Caki2 (cell line): ENCODE measurements at regions not wholly inside any gene's neighbourhood (a gene's known extent, or its start where the extent isn't known, plus 50 kb on each side); places are given as distances from the start of the nearest gene placed in this dataset.

Experiments used
- DNase-seq: peaks from one replicate; pipeline ENCODE4 v3.0.0-alpha.2; 2015; ENCODE audit warnings: low read depth
- in situ Hi-C: cut with HindIII; loops from 2 replicates; pipeline ENCODE4 v1.10.0; 2016; ENCODE audit warnings: low sequenced_read_pairs, low pct_unique_long_range_greater_than_20kb, mixed read lengths

- peak; percentile 89 for DNase-seq
- in situ Hi-C loops, result no loop called here
Observed at GRCh38 chr4:144355811-144356757, 215.6 kb upstream of the GYPA start.

DNA sequence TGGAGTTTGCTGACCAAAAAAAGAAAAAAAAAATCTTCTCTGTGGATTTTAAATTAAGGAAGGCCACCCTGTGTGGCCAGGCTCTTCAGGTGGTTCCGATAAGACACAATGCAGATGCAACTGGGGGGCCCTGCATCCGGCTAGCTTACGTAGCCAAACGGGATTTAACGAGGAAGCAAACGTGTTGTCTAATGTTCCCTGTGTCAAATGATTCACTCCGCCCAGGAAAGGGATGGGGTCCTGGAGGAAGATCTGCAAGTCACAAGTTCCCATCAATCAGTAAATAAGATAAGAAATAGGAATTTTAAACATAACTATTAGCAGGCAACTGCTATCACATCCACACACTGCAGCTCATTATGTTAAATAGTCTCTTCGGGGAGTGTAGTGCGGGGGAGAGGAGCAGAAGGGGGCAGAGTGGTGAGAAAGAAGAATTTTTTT is 216.4 kb upstream of the GYPA start:
- in situ Hi-C loops, result no loop called here
- DNase-seq, result no peak

DNA sequence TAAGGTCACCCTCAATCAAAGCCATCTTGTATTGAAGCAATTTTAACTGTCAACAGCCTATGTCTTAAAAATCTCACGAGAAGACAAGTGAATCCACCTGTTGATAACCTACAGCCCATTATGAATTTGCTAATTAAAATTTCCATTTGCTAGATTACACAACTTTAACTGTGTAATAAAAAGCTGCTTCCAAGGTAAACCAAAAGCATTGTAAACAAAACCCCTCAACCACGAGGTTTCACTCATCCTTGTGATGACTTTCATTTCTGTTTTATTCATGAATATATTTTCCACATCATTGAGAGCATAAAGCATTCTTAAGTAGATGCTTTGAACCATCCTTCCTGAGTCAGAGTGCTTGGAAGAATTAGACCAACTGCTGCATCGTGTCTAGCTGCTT is 217.5 kb upstream of the GYPA start:
- DNase-seq, result peak; percentile 32
- in situ Hi-C loops, result no loop called here

GRCh38 chr4:144360146-144360793 is 219.8 kb upstream of the GYPA start:
- in situ Hi-C loops, result no loop called here
- no peak for DNase-seq

DNA sequence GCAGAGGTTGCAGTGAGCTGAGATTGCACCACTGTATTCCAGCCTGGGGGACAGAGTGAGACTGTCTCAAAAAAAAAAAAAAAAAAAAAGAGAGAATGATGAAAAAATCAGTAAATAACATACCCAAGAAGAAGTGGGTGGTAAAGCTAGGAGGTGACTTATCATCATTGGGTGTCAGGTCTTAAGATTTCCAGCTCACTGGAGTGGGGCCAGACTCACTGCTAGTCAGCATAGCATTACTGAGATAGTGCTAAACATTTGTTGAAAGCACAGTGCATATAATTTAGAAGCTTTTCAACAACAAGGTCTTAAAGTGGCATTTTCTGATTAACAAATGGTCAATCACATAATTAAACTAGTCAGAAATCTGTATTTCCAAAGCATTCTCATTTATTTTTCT is 221.8 kb upstream of the GYPA start:
- in situ Hi-C loops, result no loop called here
- no peak for DNase-seq

- in situ Hi-C loops, result no loop called here
- DNase-seq, result no peak
Observed at GRCh38 chr4:144363890-144364289, 223.4 kb upstream of the GYPA start.

- in situ Hi-C loops, result no loop called here
- no peak for DNase-seq
Observed at GRCh38 chr4:144366425-144366824, 225.9 kb upstream of the GYPA start.

DNA sequence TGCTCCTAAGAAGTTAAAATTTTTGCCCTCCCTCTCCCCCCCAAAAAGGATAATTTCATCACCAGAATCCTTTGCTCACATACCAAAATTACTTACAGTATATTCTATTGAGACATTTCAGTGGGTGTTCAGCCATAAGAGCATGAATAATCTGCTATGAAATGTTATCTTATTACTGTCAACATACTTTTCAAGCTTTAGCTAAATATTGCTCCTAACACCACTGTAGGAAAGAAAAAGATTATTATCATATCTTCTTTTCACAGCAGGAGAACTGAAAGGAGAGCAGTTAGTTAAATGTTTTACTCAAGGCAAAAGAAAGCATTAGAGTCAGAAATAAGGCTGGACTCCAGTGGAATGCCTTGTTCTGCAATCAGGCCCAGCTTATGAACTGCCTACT is 231.0 kb upstream of the GYPA start:
- in situ Hi-C loops, result no loop called here
- DNase-seq, result no peak

- in situ Hi-C loops, result no loop called here
- DNase-seq, result no peak
Observed at GRCh38 chr4:144374065-144374464, 233.5 kb upstream of the GYPA start.

DNA sequence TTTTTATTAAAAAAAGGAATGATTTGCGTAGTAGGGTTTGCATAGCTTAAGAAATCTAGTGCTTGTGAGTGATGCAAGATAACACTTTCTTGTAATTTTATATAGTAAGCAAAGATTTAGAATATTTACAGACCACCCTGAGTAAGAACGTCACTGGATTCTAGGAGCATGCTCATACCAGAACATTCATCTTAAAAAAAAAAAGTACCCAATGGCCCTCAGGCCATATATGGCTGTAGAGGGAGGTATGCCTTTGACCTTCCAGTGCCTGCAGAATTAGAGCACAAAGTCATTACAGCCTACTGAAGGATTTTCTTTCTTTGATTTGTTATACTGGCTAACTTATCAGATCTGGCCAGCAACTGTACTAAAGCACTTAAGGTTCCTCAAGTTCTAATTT is 236.3 kb upstream of the GYPA start:
- DNase-seq, result no peak
- in situ Hi-C loops, result no loop called here

GRCh38 chr4:144384408-144384807 is 243.9 kb upstream of the GYPA start:
- in situ Hi-C loops, result no loop called here
- no peak for DNase-seq

GRCh38 chr4:144399927-144400326 is 246.0 kb upstream of the HHIP start:
- in situ Hi-C loops, result no loop called here
- peak; percentile 73 for DNase-seq

- in situ Hi-C loops, result no loop called here
- DNase-seq, result no peak
Observed at GRCh38 chr4:144402176-144402575, 243.8 kb upstream of the HHIP start.

DNA sequence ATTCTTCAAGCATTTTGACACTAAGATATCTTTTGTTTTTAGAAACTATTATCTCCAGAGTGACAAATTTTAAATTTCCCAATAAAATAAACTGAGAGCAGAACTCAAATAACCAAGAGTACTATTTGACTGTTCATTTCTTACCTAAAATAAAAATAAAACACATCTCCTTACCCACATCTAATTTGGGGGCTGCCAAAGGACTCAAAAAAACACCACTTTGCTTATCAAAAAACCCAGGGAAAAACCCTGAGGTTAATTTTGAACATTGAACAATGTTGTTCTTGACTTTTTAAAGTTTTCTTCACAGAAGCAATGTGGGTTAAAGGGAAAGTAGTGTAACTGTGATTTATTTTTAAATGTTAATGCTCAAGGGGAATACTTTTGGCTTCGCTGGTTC is 243.0 kb upstream of the HHIP start:
- in situ Hi-C loops, result no loop called here
- no peak for DNase-seq

DNA sequence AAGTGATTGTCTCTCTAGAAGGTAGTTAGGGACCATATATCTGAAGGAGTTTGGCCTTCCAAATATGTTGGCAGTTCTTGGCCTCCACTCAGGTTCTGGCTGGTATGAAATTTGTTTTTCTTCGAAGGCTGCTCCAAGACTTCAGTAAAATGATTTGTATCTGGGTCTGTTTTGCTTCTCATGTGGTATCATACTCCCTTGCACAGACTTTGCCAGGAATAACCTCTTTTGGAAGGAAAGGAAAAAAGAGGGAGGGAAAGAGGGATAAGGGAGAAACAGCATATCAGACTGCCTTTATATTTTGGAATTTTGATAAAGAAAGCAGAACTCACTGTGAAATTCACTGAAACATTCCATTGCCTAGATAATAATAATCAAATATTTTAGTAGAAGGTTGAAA is 242.1 kb upstream of the HHIP start:
- in situ Hi-C loops, result no loop called here
- DNase-seq, result no peak

DNA sequence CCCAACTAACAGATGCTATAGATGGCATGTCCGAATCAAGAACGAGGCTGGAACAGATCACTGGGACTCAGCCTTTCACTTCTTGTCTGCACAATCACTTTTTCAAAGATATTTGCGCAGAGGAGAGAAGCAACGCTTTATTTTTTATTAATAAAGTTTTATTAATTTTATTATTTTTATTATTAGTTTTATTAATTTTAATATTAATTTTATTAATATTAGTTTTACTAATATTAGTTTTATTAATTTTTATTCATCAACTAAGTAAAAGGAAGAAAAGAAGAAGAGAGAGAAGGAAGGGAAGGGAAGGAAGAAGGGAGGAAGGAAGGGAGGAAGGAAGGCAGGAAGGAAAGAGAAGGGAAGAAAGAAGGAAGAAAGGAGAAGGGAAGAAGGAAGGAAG is 236.4 kb upstream of the HHIP start:
- in situ Hi-C loops, result no loop called here

GRCh38 chr4:144410230-144410783 is 235.6 kb upstream of the HHIP start:
- no peak for DNase-seq
- in situ Hi-C loops, result no loop called here

More for the DNA sequence above, 236.4 kb upstream of the HHIP start:
- DNase-seq, result no peak

GRCh38 chr4:144411119-144411518 is 234.8 kb upstream of the HHIP start:
- in situ Hi-C loops, result no loop called here
- no peak for DNase-seq

GRCh38 chr4:144411700-144412099 is 234.3 kb upstream of the HHIP start:
- no peak for DNase-seq
- in situ Hi-C loops, result no loop called here
